ENCODE measurements at regions not wholly inside any gene's neighbourhood (a gene's known extent, or its start where the extent isn't known, plus 50 kb on each side); places are given as distances from the start of the nearest gene placed in this dataset.

DNA sequence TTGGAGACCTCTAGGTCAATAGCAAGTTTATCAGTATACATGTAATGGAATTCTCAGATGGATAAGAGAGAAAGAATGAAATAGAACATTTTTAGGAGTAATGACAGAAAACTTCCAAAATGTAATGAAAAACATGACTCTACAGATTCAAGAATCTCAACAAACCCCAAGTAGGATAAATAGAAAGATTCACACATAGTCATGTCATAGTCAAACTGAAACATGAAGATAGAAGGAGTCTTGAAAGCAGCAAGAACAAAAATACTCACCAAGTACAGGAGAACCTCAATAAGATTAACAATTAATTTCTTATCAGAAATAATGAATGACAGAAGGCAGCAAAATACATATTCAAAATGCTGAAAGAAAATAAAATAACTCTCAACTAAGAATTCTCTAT, 164.5 kb downstream of the SPATA31D1 start:
- H3K4me3 ChIP-seq (replicated peaks in 1 of 3; ENCODE audit: low read depth in 2 of 3, low read length in 3 of 3) = no peak overlapping the region
- peaks cover 0 to 1% (median 1%) of the 10 kb centered on the region in 3 donors for H3K27me3 Mint-ChIP-seq (ENCODE audit: low read depth in 3 of 3)
- intact Hi-C loops (cut with micrococcal nuclease) = no loop called here
- TF ChIP-seq, protein P1, sequence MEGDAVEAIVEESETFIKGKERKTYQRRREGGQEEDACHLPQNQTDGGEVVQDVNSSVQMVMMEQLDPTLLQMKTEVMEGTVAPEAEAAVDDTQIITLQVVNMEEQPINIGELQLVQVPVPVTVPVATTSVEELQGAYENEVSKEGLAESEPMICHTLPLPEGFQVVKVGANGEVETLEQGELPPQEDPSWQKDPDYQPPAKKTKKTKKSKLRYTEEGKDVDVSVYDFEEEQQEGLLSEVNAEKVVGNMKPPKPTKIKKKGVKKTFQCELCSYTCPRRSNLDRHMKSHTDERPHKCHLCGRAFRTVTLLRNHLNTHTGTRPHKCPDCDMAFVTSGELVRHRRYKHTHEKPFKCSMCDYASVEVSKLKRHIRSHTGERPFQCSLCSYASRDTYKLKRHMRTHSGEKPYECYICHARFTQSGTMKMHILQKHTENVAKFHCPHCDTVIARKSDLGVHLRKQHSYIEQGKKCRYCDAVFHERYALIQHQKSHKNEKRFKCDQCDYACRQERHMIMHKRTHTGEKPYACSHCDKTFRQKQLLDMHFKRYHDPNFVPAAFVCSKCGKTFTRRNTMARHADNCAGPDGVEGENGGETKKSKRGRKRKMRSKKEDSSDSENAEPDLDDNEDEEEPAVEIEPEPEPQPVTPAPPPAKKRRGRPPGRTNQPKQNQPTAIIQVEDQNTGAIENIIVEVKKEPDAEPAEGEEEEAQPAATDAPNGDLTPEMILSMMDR (IDR thresholded peaks at IDR 0.05) = no peak
- no peak overlapping the region for H3K27ac ChIP-seq (ENCODE audit: low read depth in 1 of 2, low read length in 2 of 2)
- H3K36me3 Mint-ChIP-seq = no peaks in the 10 kb centered on the region
- no peaks in the 10 kb centered on the region for H4K20me1 ChIP-seq (ENCODE audit: insufficient read depth, low read length)
- no peak overlapping the region for H3K9ac ChIP-seq (ENCODE audit: insufficient read depth, low read length, poor library complexity, severe bottlenecking)
- H3K36me3 ChIP-seq (replicated peaks in 1 of 2; ENCODE audit: control insufficient read depth in 1 of 2, insufficient read depth in 2 of 2, low read length in 2 of 2) = no peaks in the 10 kb centered on the region
- no peaks in the 10 kb centered on the region for H3K4me1 ChIP-seq (ENCODE audit: control insufficient read depth in 1 of 2, insufficient read depth in 2 of 2, low read length in 2 of 2)
- no peaks in the 10 kb centered on the region for H3K9me3 ChIP-seq (replicated peaks in 1 of 2; ENCODE audit: control insufficient read depth in 1 of 2, insufficient read depth in 1 of 2, low read length in 2 of 2)
- no peak overlapping the region for H3K4me3 Mint-ChIP-seq
- no peak overlapping the region for H3K4me2 ChIP-seq (replicated peaks; ENCODE audit: extremely low read depth, low read length, poor library complexity, severe bottlenecking)
- H3K4me1 Mint-ChIP-seq = no peaks in the 10 kb centered on the region
- no peak overlapping the region for H2AFZ ChIP-seq (ENCODE audit: insufficient read depth, low read depth, low read length, poor library complexity, severe bottlenecking)
- DNase-seq = no peak
- no peaks in the 10 kb centered on the region for H3K27me3 ChIP-seq (ENCODE audit: control insufficient read depth in 2 of 2, insufficient read depth in 2 of 2, low read length in 2 of 2)
- H3K79me2 ChIP-seq (ENCODE audit: insufficient read depth, low read length) = no peaks in the 10 kb centered on the region
- no peak overlapping the region for H3K27ac Mint-ChIP-seq
- H3K9me3 Mint-ChIP-seq = peaks cover 0 to 4% (median 0%) of the 10 kb centered on the region in 7 donors

DNA sequence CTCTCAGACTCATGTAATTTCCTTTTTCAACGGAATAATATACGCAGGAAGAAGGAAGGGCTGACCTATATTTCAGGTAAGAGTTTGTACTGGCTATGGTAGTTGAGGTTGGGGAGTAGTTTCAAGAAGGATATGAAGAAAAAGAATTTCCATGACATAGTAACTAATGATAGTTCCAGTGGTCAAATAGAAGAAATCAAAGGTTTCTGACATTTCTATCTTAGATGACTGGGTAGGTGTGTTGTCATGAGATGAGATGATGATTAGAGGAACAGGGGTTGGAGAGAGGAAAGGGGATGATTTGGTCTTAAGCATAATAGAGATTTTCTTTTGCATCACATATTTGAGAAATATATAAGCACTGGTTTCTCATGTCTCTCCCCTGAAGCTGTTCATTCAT, 166.0 kb downstream of the SPATA31D1 start:
- intact Hi-C loops (cut with micrococcal nuclease) = no loop called here
- no peaks in the 10 kb centered on the region for H3K4me1 Mint-ChIP-seq
- no peaks in the 10 kb centered on the region for H3K4me1 ChIP-seq (ENCODE audit: control insufficient read depth in 1 of 2, insufficient read depth in 2 of 2, low read length in 2 of 2)
- no peaks in the 10 kb centered on the region for H3K36me3 Mint-ChIP-seq
- H3K4me3 ChIP-seq (replicated peaks in 1 of 3; ENCODE audit: low read depth in 2 of 3, low read length in 3 of 3) = no peak overlapping the region
- H3K36me3 ChIP-seq (replicated peaks in 1 of 2; ENCODE audit: control insufficient read depth in 1 of 2, insufficient read depth in 2 of 2, low read length in 2 of 2) = no peaks in the 10 kb centered on the region
- no peak overlapping the region for H3K27ac ChIP-seq (ENCODE audit: low read depth in 1 of 2, low read length in 2 of 2)
- no peak overlapping the region for H3K9ac ChIP-seq (ENCODE audit: insufficient read depth, low read length, poor library complexity, severe bottlenecking)
- H3K27me3 Mint-ChIP-seq (ENCODE audit: low read depth in 3 of 3) = peaks cover 0 to 1% (median 0%) of the 10 kb centered on the region in 3 donors
- no peak overlapping the region for H3K27ac Mint-ChIP-seq
- H3K27me3 ChIP-seq (ENCODE audit: control insufficient read depth in 2 of 2, insufficient read depth in 2 of 2, low read length in 2 of 2) = no peaks in the 10 kb centered on the region
- H3K9me3 ChIP-seq (replicated peaks in 1 of 2; ENCODE audit: control insufficient read depth in 1 of 2, insufficient read depth in 1 of 2, low read length in 2 of 2) = no peaks in the 10 kb centered on the region
- no peak overlapping the region for H3K4me2 ChIP-seq (replicated peaks; ENCODE audit: extremely low read depth, low read length, poor library complexity, severe bottlenecking)
- H3K79me2 ChIP-seq (ENCODE audit: insufficient read depth, low read length) = no peaks in the 10 kb centered on the region
- no CpG with 5 or more reads among the region's 2 CpGs for WGBS (ENCODE audit: insufficient coverage)
- H4K20me1 ChIP-seq (ENCODE audit: insufficient read depth, low read length) = no peaks in the 10 kb centered on the region
- H2AFZ ChIP-seq (ENCODE audit: insufficient read depth, low read depth, low read length, poor library complexity, severe bottlenecking) = no peak overlapping the region
- no peak overlapping the region for H3K4me3 Mint-ChIP-seq
- peaks cover 0 to 4% (median 0%) of the 10 kb centered on the region in 7 donors for H3K9me3 Mint-ChIP-seq
- no peak for DNase-seq
- TF ChIP-seq, protein P1 (IDR thresholded peaks at IDR 0.05) = no peak

Data from CD14-positive monocyte (primary cell).